Endothelial cell of umbilical vein (primary cell): ENCODE measurements at regions not wholly inside any gene's neighbourhood (a gene's known extent, or its start where the extent isn't known, plus 50 kb on each side); places are given as distances from the start of the nearest gene placed in this dataset.

Experiments used
- BruUV-seq: library from RNA; stranded (reverse); fragments of 400-500 nt; replicated peaks from 2 replicates; lab custom pipeline; 2021; lab: Mats Ljungman, UMichigan
- CTCF ChIA-PET: fragments of 300-600, 350-600 bp; sonication (Branson Sonifier 250); formaldehyde crosslinking; loops from one replicate; lab custom pipeline; 2021; ENCODE audit warnings: antibody characterized with exemption, inconsistent platforms; lab: Charles Lee
- POLR2A ChIA-PET: fragments of 300-600, 350-600 bp; sonication (Branson Sonifier 250); formaldehyde crosslinking; loops from one replicate; lab custom pipeline; 2021; ENCODE audit warnings: antibody characterized with exemption, inconsistent platforms; lab: Charles Lee
- DNase-seq: peaks from one replicate; pipeline ENCODE4 v3.0.0-alpha.2; 2011; ENCODE audit warnings: low read depth, low spot score
- FAIRE-seq: peaks from 2 replicates; lab custom pipeline; 2011; peaks lifted over from hg19 to GRCh38; lab: Jason Lieb, UNC
- H2AFZ ChIP-seq: 2 replicates; pipeline ENCODE4 v1.6.0; 2012; ENCODE audit warnings: low read depth, low read length, control low read depth, inconsistent platforms
- H3K27ac ChIP-seq: 2 replicates; pipeline ENCODE4 v1.5.1; 2011; ENCODE audit warnings: low read depth, mild to moderate bottlenecking, control low read depth, low read length, moderate library complexity; ENCODE audit not compliant: insufficient read depth
- H3K27me3 ChIP-seq, 2 experiments: 2 replicates each; pipeline versions ENCODE4 v1.6.0 to v1.6.1; 2011; ENCODE audit warnings: low read length in 2 of 2, mixed read lengths in 1 of 2; ENCODE audit not compliant: control insufficient read depth in 2 of 2, insufficient read depth in 2 of 2
- H3K36me3 ChIP-seq, 2 experiments: 2 replicates in 1 of 2; 3 replicates in 1 of 2; pipeline ENCODE4 v1.5.1; 2011; ENCODE audit warnings: low read length in 2 of 2, mild to moderate bottlenecking in 1 of 2, moderate library complexity in 1 of 2; ENCODE audit not compliant: control insufficient read depth in 2 of 2, insufficient read depth in 2 of 2; ENCODE audit errors: extremely low read depth in 1 of 2
- H3K4me1 ChIP-seq: 3 replicates; pipeline ENCODE4 v1.5.1; 2011; ENCODE audit warnings: mild to moderate bottlenecking, low read length; ENCODE audit not compliant: control insufficient read depth, insufficient read depth; ENCODE audit errors: extremely low read depth
- H3K4me2 ChIP-seq: 2 replicates; pipeline ENCODE4 v1.6.1; 2011; ENCODE audit warnings: low read length, control low read depth, mixed read lengths; ENCODE audit not compliant: insufficient read depth
- H3K4me3 ChIP-seq, 3 experiments: fragments of 200-600 bp in 1 of 3; sonication (generic), shearing (Covaris generic) in 1 of 3; replicated peaks in 1 of 3; 2 replicates each; pipeline ENCODE4 v1.5.1; 2011 to 2016; ENCODE audit warnings: control low read depth in 3 of 3, low read length in 3 of 3, mild to moderate bottlenecking in 2 of 3, inconsistent platforms in 1 of 3, low read depth in 1 of 3, moderate library complexity in 1 of 3; ENCODE audit not compliant: insufficient read depth in 1 of 3
- H3K79me2 ChIP-seq: 2 replicates; pipeline ENCODE4 v1.6.0; 2012; ENCODE audit warnings: low read length, inconsistent platforms; ENCODE audit not compliant: control insufficient read depth, insufficient read depth
- H3K9ac ChIP-seq: replicated peaks from 2 replicates; pipeline ENCODE3; 2011; ENCODE audit warnings: low read length, control low read depth; ENCODE audit not compliant: insufficient read depth; ENCODE audit errors: extremely low read depth
- H3K9me1 ChIP-seq: replicated peaks from 3 replicates; pipeline ENCODE4 v1.6.0; 2011; ENCODE audit warnings: mild to moderate bottlenecking, low read length; ENCODE audit not compliant: control insufficient read depth, insufficient read depth; ENCODE audit errors: extremely low read depth
- H3K9me3 ChIP-seq: replicated peaks from 2 replicates; pipeline ENCODE4 v1.5.1; 2012; ENCODE audit warnings: low read length, inconsistent platforms; ENCODE audit not compliant: control insufficient read depth, insufficient read depth
- H4K20me1 ChIP-seq: replicated peaks from 2 replicates; pipeline ENCODE3; 2011; ENCODE audit warnings: mild to moderate bottlenecking, low read length; ENCODE audit not compliant: control insufficient read depth, insufficient read depth; ENCODE audit errors: extremely low read depth
- FOS ChIP-seq: IDR thresholded peaks from 2 replicates; pipeline ENCODE4 v1.6.1; 2011; ENCODE audit warnings: mild to moderate bottlenecking, low read length, moderate library complexity, borderline replicate concordance; ENCODE audit not compliant: insufficient read depth
- GATA2 ChIP-seq: IDR thresholded peaks from 2 replicates; pipeline ENCODE4 v1.7.0; 2011; ENCODE audit warnings: low read depth, mild to moderate bottlenecking, moderate library complexity, mixed read lengths, low read length; ENCODE audit not compliant: insufficient read length, insufficient read depth
- JUN ChIP-seq: IDR thresholded peaks from 2 replicates; pipeline ENCODE4 v1.6.1; 2011; ENCODE audit warnings: borderline replicate concordance, low read depth; ENCODE audit not compliant: insufficient read length, insufficient read depth
- MAX ChIP-seq: IDR thresholded peaks from 2 replicates; pipeline ENCODE4 v1.6.1; 2011; ENCODE audit not compliant: insufficient read depth, insufficient read length
- MYC ChIP-seq: IDR thresholded peaks from one replicate; pipeline ENCODE4 v1.6.1; 2011; ENCODE audit warnings: mild to moderate bottlenecking, low read depth, low read length
- POLR2A ChIP-seq: IDR thresholded peaks from 2 replicates; pipeline ENCODE4 v1.6.1; 2012; ENCODE audit warnings: low read depth, mild to moderate bottlenecking, control low read depth, low read length
- POLR2AphosphoS5 ChIP-seq: IDR thresholded peaks from 2 replicates; pipeline ENCODE4 v1.6.1; 2012; ENCODE audit warnings: low read depth, mild to moderate bottlenecking, control low read depth, low read length, moderate library complexity; ENCODE audit not compliant: insufficient read depth
- dilution Hi-C: fragments of 300-500 bp; cut with MboI; formaldehyde crosslinking; loops from one replicate; pipeline ENCODE4 v1.15.0; 2019; ENCODE audit warnings: low sequenced_read_pairs; ENCODE audit not compliant: extremely low pct_ligation_motif_present
- intact Hi-C: fragments of 100-400 bp; cut with micrococcal nuclease; formaldehyde crosslinking; loops from one replicate; pipeline ENCODE4 v1.10.0; 2022
- TF ChIP-seq, protein P1 (sequence below), 2 donors: IDR thresholded peaks; 1 replicate in 1 of 2; 2 replicates in 1 of 2; pipeline ENCODE4 v1.5.1; 2011; ENCODE audit warnings: low read length in 2 of 2, mild to moderate bottlenecking in 2 of 2, moderate library complexity in 2 of 2, control low read depth in 1 of 2, inconsistent platforms in 1 of 2, low read depth in 1 of 2; ENCODE audit not compliant: insufficient read depth in 1 of 2; ENCODE audit errors: extremely low read depth in 1 of 2

DNA sequence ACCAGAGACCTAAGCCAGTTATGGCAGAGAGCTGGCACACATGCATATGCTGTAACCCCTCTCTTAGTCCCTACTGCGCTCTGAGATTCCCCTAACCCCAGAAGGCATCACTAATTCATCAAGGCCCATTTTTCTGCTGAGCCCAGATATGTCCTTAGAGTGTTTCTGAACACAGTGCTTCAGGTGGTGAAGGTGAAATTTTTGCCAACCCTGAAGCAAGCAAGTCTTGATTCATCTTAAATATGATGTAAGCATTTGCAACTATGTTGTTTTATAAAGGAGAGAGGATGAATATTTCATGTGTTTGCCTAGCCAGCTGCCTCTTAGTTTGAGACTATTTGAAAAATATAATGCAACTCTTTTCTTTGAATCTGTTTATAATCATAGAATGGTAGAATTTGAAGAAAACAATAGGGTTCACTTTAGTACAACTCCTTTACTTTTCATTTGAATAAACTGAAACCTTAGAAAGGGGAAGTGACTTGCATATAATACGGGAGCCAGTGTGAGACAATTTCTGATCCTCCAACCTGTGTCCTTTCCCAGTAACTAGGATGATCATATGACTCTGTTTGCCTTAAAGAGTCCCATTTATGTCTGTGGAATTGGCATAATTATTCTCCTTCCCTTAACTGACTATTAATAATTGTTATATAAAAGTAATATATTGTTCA lies 194.3 kb upstream of the MTNR1B start:
- H3K4me1 ChIP-seq, result no peaks in the 10 kb centered on the region
- H3K36me3 ChIP-seq, result no peaks in the 10 kb centered on the region
- dilution Hi-C loops, result no loop called here
- ChIA-PET POLR2A (no interaction called here), CTCF (no interaction called here)
- no peak overlapping the region for H2AFZ ChIP-seq
- H3K79me2 ChIP-seq, result no peaks in the 10 kb centered on the region
- no peak overlapping the region for H3K27ac ChIP-seq
- H4K20me1 ChIP-seq, result no peaks in the 10 kb centered on the region
- FAIRE-seq (no peak), DNase-seq (no peak)
- no peak overlapping the region for H3K4me3 ChIP-seq
- intact Hi-C loops, result no loop called here
- H3K4me2 ChIP-seq, result no peak overlapping the region
- H3K9me1 ChIP-seq, result no peaks in the 10 kb centered on the region
- no peak for TF ChIP-seq MYC
- TF ChIP-seq FOS, result no peak
- TF ChIP-seq MAX, result no peak
- TF ChIP-seq, protein P1, sequence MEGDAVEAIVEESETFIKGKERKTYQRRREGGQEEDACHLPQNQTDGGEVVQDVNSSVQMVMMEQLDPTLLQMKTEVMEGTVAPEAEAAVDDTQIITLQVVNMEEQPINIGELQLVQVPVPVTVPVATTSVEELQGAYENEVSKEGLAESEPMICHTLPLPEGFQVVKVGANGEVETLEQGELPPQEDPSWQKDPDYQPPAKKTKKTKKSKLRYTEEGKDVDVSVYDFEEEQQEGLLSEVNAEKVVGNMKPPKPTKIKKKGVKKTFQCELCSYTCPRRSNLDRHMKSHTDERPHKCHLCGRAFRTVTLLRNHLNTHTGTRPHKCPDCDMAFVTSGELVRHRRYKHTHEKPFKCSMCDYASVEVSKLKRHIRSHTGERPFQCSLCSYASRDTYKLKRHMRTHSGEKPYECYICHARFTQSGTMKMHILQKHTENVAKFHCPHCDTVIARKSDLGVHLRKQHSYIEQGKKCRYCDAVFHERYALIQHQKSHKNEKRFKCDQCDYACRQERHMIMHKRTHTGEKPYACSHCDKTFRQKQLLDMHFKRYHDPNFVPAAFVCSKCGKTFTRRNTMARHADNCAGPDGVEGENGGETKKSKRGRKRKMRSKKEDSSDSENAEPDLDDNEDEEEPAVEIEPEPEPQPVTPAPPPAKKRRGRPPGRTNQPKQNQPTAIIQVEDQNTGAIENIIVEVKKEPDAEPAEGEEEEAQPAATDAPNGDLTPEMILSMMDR (IDR thresholded peaks at IDR 0.05; ENCODE audit: extremely low read depth in 1 of 2, insufficient read depth in 1 of 2, low read depth in 1 of 2, low read length in 2 of 2), result no peak
- TF ChIP-seq GATA2, result no peak
- no peak overlapping the region for H3K9ac ChIP-seq
- no peaks in the 10 kb centered on the region for H3K9me3 ChIP-seq
- no peaks in the 10 kb centered on the region for H3K27me3 ChIP-seq
- BruUV-seq, result no TSS peak

DNA sequence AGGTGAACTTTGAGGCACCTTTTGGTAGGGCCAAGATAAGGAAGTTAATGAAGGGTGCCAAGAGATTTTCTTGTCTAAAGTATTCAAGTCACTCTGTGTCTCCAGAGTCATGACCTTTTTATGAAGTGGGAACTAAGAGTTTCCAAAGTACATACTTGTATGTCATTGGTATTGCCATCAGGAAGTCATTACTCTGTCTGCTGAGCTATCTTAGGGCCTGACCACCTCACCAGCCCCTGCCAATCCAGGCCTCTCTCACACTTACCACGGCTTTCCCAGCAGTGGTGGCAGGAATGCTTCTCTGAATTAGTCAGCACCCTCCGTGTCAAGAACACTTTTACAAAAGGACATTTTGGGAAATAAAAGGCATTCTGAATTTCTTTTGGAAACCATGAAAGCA lies 192.8 kb upstream of the MTNR1B start:
- no peaks in the 10 kb centered on the region for H3K4me1 ChIP-seq
- POLR2A ChIA-PET, result no interaction called here
- DNase-seq (no peak), FAIRE-seq (no peak)
- TF ChIP-seq MAX (no peak), MYC (no peak), GATA2 (no peak), JUN (no peak), POLR2A (no peak), POLR2AphosphoS5 (no peak)
- TF ChIP-seq, protein P1 (IDR thresholded peaks at IDR 0.05; ENCODE audit: extremely low read depth in 1 of 2, insufficient read depth in 1 of 2, low read depth in 1 of 2, low read length in 2 of 2), result no peak
- no peaks in the 10 kb centered on the region for H3K9me3 ChIP-seq
- no peak overlapping the region for H2AFZ ChIP-seq
- dilution Hi-C loops (no loop called here), intact Hi-C loops (no loop called here)
- BruUV-seq, result no TSS peak
- no peak overlapping the region for H3K27ac ChIP-seq
- H3K36me3 ChIP-seq, result no peaks in the 10 kb centered on the region
- no peak overlapping the region for H3K4me3 ChIP-seq
- no peak overlapping the region for H3K9ac ChIP-seq
- no peaks in the 10 kb centered on the region for H3K27me3 ChIP-seq
- no peaks in the 10 kb centered on the region for H3K9me1 ChIP-seq
- CTCF ChIA-PET, result no interaction called here
- no peaks in the 10 kb centered on the region for H3K79me2 ChIP-seq
- no peak overlapping the region for H3K4me2 ChIP-seq
- H4K20me1 ChIP-seq, result no peaks in the 10 kb centered on the region
